ENCODE measurements at regions not wholly inside any gene's neighbourhood (a gene's known extent, or its start where the extent isn't known, plus 50 kb on each side); places are given as distances from the start of the nearest gene placed in this dataset.

GRCh38 chr2:71783215-71783614 is 329.9 kb downstream of the DYSF start:
- Histone ChIP-seq H3K4me2 (ENCODE audit: low read length) (no peak overlapping the region), H3K9ac (ENCODE audit: low read length) (no peak overlapping the region), H3K9me3 (ENCODE audit: insufficient read depth, low read length) (no peaks in the 10 kb centered on the region), H3K36me3 (replicated peaks; ENCODE audit: low read depth, low read length) (no peaks in the 10 kb centered on the region), H3K27ac (ENCODE audit: low read length) (no peak overlapping the region), H3K4me1 (ENCODE audit: low read length) (no peaks in the 10 kb centered on the region), H4K20me1 (ENCODE audit: insufficient read depth, low read length) (no peaks in the 10 kb centered on the region), H3K4me3 (ENCODE audit: low read length) (no peak overlapping the region), H3K79me2 (ENCODE audit: low read length) (no peaks in the 10 kb centered on the region), H2AFZ (ENCODE audit: low read depth, low read length) (no peak overlapping the region), H3K27me3 (ENCODE audit: low read depth, low read length) (peaks cover 12% of the 10 kb centered on the region; the same call in 1 of the 2 replicates)
- no peak for TF ChIP-seq EZH2phosphoT487 (IDR thresholded peaks at IDR 0.05; ENCODE audit: low read depth)
- TF ChIP-seq, protein P1, sequence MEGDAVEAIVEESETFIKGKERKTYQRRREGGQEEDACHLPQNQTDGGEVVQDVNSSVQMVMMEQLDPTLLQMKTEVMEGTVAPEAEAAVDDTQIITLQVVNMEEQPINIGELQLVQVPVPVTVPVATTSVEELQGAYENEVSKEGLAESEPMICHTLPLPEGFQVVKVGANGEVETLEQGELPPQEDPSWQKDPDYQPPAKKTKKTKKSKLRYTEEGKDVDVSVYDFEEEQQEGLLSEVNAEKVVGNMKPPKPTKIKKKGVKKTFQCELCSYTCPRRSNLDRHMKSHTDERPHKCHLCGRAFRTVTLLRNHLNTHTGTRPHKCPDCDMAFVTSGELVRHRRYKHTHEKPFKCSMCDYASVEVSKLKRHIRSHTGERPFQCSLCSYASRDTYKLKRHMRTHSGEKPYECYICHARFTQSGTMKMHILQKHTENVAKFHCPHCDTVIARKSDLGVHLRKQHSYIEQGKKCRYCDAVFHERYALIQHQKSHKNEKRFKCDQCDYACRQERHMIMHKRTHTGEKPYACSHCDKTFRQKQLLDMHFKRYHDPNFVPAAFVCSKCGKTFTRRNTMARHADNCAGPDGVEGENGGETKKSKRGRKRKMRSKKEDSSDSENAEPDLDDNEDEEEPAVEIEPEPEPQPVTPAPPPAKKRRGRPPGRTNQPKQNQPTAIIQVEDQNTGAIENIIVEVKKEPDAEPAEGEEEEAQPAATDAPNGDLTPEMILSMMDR (IDR thresholded peaks at IDR 0.05; ENCODE audit: low read depth, low read length) = no peak

DNA sequence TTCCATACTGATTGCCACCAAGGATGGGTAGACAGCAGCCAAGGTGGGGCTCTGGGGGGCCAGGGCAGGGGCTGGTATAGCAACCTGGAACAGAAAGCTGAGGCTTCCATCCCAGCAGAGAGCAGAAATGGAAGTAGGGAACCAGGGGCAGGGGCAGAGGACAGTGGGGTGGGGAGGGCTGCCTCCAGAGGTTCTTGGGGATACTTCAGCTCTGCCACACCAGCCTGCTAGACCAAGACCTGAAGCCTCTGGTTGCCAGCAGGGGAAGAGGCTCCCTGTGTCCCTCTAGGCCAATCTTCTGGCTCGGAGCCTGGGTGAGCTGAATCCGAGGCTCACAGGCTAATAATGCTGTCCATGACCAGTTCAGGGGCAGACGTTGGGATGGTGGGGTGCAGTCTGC is 329.0 kb downstream of the DYSF start:
- no peak overlapping the region for H3K4me2 ChIP-seq (ENCODE audit: low read length)
- H3K36me3 ChIP-seq (replicated peaks; ENCODE audit: low read depth, low read length) = no peaks in the 10 kb centered on the region
- no peaks in the 10 kb centered on the region for H3K9me3 ChIP-seq (ENCODE audit: insufficient read depth, low read length)
- H4K20me1 ChIP-seq (ENCODE audit: insufficient read depth, low read length) = no peaks in the 10 kb centered on the region
- TF ChIP-seq, protein P1 (IDR thresholded peaks at IDR 0.05; ENCODE audit: low read depth, low read length) = no peak
- no peaks in the 10 kb centered on the region for H3K4me1 ChIP-seq (ENCODE audit: low read length)
- no peak overlapping the region for H2AFZ ChIP-seq (ENCODE audit: low read depth, low read length)
- H3K27me3 ChIP-seq (ENCODE audit: low read depth, low read length) = peaks cover 12% of the 10 kb centered on the region; the same call in 1 of the 2 replicates
- H3K79me2 ChIP-seq (ENCODE audit: low read length) = no peaks in the 10 kb centered on the region
- H3K4me3 ChIP-seq (ENCODE audit: low read length) = no peak overlapping the region
- H3K27ac ChIP-seq (ENCODE audit: low read length) = no peak overlapping the region
- H3K9ac ChIP-seq (ENCODE audit: low read length) = no peak overlapping the region

- H3K4me2 ChIP-seq (ENCODE audit: low read length) = no peak overlapping the region
- TF ChIP-seq, protein P1 (IDR thresholded peaks at IDR 0.05; ENCODE audit: low read depth, low read length) = no peak
- TF ChIP-seq EZH2phosphoT487 (IDR thresholded peaks at IDR 0.05; ENCODE audit: low read depth) = no peak
- H3K36me3 ChIP-seq (replicated peaks; ENCODE audit: low read depth, low read length) = no peaks in the 10 kb centered on the region
- no peak overlapping the region for H2AFZ ChIP-seq (ENCODE audit: low read depth, low read length)
- H4K20me1 ChIP-seq (ENCODE audit: insufficient read depth, low read length) = no peaks in the 10 kb centered on the region
- no peaks in the 10 kb centered on the region for H3K4me1 ChIP-seq (ENCODE audit: low read length)
- no peaks in the 10 kb centered on the region for H3K9me3 ChIP-seq (ENCODE audit: insufficient read depth, low read length)
- H3K4me3 ChIP-seq (ENCODE audit: low read length) = no peak overlapping the region
- H3K27me3 ChIP-seq (ENCODE audit: low read depth, low read length) = peaks cover 12% of the 10 kb centered on the region; the same call in 1 of the 2 replicates
- no peaks in the 10 kb centered on the region for H3K79me2 ChIP-seq (ENCODE audit: low read length)
- no peak overlapping the region for H3K27ac ChIP-seq (ENCODE audit: low read length)
- H3K9ac ChIP-seq (ENCODE audit: low read length) = no peak overlapping the region
Observed at GRCh38 chr2:71781695-71782228, 328.4 kb downstream of the DYSF start.

DNA sequence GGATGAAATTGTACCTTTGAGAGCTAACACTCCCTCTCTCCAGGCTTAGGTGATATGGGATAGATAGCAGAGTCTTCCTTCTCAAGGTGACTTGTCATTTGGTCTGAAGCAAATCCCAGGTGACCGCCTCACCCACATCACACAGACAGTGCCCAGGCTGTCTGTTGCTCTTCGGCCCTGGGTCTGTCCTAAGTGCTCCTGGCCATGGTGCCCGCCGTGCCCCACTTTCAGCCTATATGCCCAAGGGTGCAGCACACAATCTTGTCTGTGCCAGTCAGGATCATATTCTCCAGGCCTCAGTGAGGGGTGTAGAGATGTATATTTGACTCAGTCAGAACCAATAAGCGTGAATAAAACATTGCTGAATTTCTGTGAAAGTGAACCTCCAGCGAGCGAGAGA is 326.8 kb downstream of the DYSF start:
- H3K9me3 ChIP-seq (ENCODE audit: insufficient read depth, low read length) = no peaks in the 10 kb centered on the region

More for the DNA sequence above, 326.8 kb downstream of the DYSF start:
- no peak overlapping the region for H3K27ac ChIP-seq (ENCODE audit: low read length)
- H3K4me2 ChIP-seq (ENCODE audit: low read length) = no peak overlapping the region
- H3K4me1 ChIP-seq (ENCODE audit: low read length) = no peaks in the 10 kb centered on the region
- H3K27me3 ChIP-seq (ENCODE audit: low read depth, low read length) = peaks cover 12% of the 10 kb centered on the region; the same call in 1 of the 2 replicates
- no peaks in the 10 kb centered on the region for H3K79me2 ChIP-seq (ENCODE audit: low read length)
- no peak overlapping the region for H2AFZ ChIP-seq (ENCODE audit: low read depth, low read length)
- TF ChIP-seq, protein P1 (IDR thresholded peaks at IDR 0.05; ENCODE audit: low read depth, low read length) = no peak
- no peaks in the 10 kb centered on the region for H4K20me1 ChIP-seq (ENCODE audit: insufficient read depth, low read length)
- no peak overlapping the region for H3K9ac ChIP-seq (ENCODE audit: low read length)
- no peak overlapping the region for H3K4me3 ChIP-seq (ENCODE audit: low read length)
- no peaks in the 10 kb centered on the region for H3K36me3 ChIP-seq (replicated peaks; ENCODE audit: low read depth, low read length)
